Uterus (tissue), 3 donors: ENCODE measurements at regions not wholly inside any gene's neighbourhood (a gene's known extent, or its start where the extent isn't known, plus 50 kb on each side); places are given as distances from the start of the nearest gene placed in this dataset.
"Not testable (repeated sequence)": the region's sequence is repeated elsewhere in the genome, so short reads cannot be mapped to it uniquely, and the experiment has no call there.

ENCODE experiments used
- DNase-seq, 2 donors: peaks; one replicate each; pipeline ENCODE4 v3.0.0-alpha.2; 2019 to 2020
- H3K27ac ChIP-seq, 2 donors: fragments of 200-600 bp; sonication (generic); 1 replicate in 1 of 2; 2 replicates in 1 of 2; pipeline ENCODE4 v1.5.1; 2016 to 2018
- H3K27me3 ChIP-seq, 2 donors: fragments of 200-600 bp; sonication (generic); one replicate each; pipeline ENCODE4 v1.5.1; 2018 to 2019; ENCODE audit warnings: control low read depth in 1 of 2
- H3K36me3 ChIP-seq, 2 donors: fragments of 200-600 bp; sonication (generic); one replicate each; pipeline ENCODE4 v1.5.1; 2019; ENCODE audit warnings: control low read depth in 1 of 2
- H3K4me1 ChIP-seq, 2 donors: fragments of 200-600 bp; sonication (generic); one replicate each; pipeline ENCODE4 v1.5.1; 2018 to 2019; ENCODE audit warnings: control low read depth in 1 of 2
- H3K4me3 ChIP-seq, 2 donors: fragments of 200-600 bp; sonication (generic); 1 replicate in 1 of 2; 2 replicates in 1 of 2; pipeline ENCODE4 v1.5.1; 2018 to 2019; ENCODE audit warnings: mild to moderate bottlenecking in 1 of 2
- H3K9me3 ChIP-seq, 2 donors: fragments of 200-600 bp; sonication (generic); one replicate each; pipeline ENCODE4 v1.5.1; 2019; ENCODE audit warnings: control low read depth in 1 of 2
- POLR2A ChIP-seq, 2 donors: fragments of 450-650 bp; IDR thresholded peaks; one replicate each; pipeline ENCODE4 v1.6.1; 2016; ENCODE audit warnings: antibody characterized with exemption in 2 of 2, mild to moderate bottlenecking in 1 of 2, moderate library complexity in 1 of 2
- intact Hi-C: fragments of 100-400 bp; cut with DNase I; formaldehyde crosslinking; loops from one replicate; pipeline ENCODE4 v1.15.1; 2023; ENCODE audit warnings: low total_unique reads
- TF ChIP-seq, protein P1 (sequence below), 4 experiments: fragments of 200-600 bp in 2 of 4; fragments of 450-650 bp in 2 of 4; sonication (generic) in 2 of 4; IDR thresholded peaks; one replicate each; pipeline ENCODE4 v1.5.1; 2016 to 2019; ENCODE audit warnings: antibody characterized with exemption in 4 of 4, mild to moderate bottlenecking in 2 of 4, moderate library complexity in 1 of 4
- donor health status: DM: yes; HTN: yes; CAD: no.

DNA sequence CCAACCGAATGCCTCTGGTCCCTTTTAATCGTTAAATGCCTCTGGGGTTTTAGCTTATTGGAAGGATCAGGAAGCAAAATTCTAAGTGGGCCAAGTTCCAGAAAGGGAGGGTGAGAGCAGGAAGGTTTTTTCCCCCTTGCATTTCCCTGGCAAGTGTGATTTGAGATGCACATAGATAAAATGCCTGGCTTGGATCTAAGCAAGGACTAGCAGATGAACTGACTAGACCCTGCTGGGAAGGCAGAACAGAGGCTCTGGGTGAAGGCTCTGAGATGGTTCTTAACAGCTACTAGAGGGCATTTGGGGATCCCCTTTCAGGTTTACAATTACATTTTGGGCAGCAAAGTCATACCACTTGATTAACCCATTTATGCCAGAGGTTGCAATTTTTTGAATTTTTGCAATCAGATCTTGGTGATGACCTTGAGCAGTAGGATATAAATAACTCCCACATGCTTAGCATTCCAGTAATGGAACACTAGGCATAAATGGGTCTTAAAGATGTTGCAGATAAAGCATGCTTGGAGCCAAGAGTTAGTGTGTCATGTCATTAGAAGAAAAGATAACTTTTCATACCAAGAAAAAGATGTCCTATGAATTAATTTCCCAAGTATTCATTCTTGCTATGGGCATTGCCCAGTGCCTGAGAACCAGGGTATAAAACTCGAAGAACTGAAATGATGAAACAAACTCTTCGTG is 205.9 kb downstream of the SEC23IP start:
- TF ChIP-seq POLR2A (IDR thresholded peaks at IDR 0.05), result no peak
- TF ChIP-seq, protein P1, sequence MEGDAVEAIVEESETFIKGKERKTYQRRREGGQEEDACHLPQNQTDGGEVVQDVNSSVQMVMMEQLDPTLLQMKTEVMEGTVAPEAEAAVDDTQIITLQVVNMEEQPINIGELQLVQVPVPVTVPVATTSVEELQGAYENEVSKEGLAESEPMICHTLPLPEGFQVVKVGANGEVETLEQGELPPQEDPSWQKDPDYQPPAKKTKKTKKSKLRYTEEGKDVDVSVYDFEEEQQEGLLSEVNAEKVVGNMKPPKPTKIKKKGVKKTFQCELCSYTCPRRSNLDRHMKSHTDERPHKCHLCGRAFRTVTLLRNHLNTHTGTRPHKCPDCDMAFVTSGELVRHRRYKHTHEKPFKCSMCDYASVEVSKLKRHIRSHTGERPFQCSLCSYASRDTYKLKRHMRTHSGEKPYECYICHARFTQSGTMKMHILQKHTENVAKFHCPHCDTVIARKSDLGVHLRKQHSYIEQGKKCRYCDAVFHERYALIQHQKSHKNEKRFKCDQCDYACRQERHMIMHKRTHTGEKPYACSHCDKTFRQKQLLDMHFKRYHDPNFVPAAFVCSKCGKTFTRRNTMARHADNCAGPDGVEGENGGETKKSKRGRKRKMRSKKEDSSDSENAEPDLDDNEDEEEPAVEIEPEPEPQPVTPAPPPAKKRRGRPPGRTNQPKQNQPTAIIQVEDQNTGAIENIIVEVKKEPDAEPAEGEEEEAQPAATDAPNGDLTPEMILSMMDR (IDR thresholded peaks at IDR 0.05), result no peak
- no peaks in the 10 kb centered on the region for H3K27me3 ChIP-seq
- DNase-seq, result no peak
- intact Hi-C loops, result no loop called here
- no peaks in the 10 kb centered on the region for H3K9me3 ChIP-seq
- no peak overlapping the region for H3K4me3 ChIP-seq
- no peaks in the 10 kb centered on the region for H3K36me3 ChIP-seq
- H3K27ac ChIP-seq, result no peak overlapping the region
- no peaks in the 10 kb centered on the region for H3K4me1 ChIP-seq

DNA sequence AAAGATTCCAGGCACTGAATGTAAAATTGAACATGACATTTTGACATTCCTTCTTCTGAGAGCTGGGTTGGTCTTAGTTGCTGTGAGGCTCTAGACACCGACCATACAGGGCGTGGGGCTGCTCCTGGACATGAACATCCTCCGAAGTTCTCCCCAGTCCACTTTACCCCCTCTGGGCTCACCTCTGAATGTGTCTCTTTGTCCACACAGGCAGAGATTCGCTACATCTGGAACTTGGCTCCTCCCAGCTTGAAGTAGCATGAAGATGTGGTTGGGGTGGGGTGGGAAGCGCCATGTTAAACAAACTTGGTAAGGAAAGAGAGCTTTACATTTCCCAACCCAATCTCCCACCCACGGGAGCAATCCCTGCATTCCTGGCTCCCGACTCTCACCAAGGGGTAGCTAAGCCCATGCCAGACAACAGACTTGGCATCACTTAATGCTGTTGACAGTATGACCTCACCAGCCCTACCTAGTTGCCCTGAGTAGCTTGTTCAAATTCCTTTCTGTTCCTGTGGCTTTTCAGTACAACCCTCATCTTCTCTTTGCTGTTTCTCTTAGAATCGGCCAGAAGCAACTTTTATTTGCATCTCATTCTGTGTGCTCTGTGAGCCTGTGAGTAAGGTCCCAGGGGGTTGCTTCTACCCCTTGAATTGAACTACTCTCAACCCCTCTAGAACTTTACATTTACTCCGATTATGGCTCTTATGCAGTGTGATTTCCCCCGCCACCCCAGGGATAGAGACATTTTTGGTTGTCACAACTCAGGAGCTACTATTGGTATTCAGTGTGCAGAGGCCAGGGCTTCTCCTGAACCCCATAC is 211.4 kb downstream of the SEC23IP start:
- Histone ChIP-seq H3K9me3 (no peaks in the 10 kb centered on the region), H3K4me1 (no peaks in the 10 kb centered on the region), H3K36me3 (no peaks in the 10 kb centered on the region), H3K4me3 (no peak overlapping the region), H3K27ac (no peak overlapping the region), H3K27me3 (no peaks in the 10 kb centered on the region)
- no peak for DNase-seq
- intact Hi-C loops, result no loop called here
- TF ChIP-seq POLR2A (IDR thresholded peaks at IDR 0.05), result no peak
- TF ChIP-seq, protein P1 (IDR thresholded peaks at IDR 0.05), result no peak

DNA sequence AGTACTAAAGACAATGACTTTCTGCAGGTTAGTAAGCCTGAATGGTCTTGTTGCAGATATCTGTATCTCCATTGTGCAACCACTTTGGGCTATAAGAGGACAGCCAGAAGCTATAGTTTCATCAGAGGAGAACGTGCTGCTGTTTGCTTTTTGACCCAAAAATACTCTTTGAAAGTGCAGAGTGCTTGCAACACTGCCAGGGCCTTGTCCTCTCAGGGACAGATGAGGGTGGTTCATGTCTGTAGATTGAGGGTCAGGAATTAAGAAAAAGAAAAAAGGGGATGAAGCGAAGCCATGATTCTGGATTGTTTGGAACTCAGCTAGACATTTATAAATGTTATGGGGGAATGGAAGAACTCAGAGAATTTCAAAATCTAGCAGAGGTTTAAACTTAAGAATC is 212.5 kb downstream of the SEC23IP start:
- H3K27ac ChIP-seq, result no peak overlapping the region
- H3K9me3 ChIP-seq, result no peaks in the 10 kb centered on the region
- DNase-seq, result no peak
- H3K4me3 ChIP-seq, result no peak overlapping the region
- H3K27me3 ChIP-seq, result no peaks in the 10 kb centered on the region
- TF ChIP-seq, protein P1 (IDR thresholded peaks at IDR 0.05), result no peak
- no peak for TF ChIP-seq POLR2A (IDR thresholded peaks at IDR 0.05)
- intact Hi-C loops, result no loop called here
- H3K4me1 ChIP-seq, result no peaks in the 10 kb centered on the region
- H3K36me3 ChIP-seq, result no peaks in the 10 kb centered on the region

DNA sequence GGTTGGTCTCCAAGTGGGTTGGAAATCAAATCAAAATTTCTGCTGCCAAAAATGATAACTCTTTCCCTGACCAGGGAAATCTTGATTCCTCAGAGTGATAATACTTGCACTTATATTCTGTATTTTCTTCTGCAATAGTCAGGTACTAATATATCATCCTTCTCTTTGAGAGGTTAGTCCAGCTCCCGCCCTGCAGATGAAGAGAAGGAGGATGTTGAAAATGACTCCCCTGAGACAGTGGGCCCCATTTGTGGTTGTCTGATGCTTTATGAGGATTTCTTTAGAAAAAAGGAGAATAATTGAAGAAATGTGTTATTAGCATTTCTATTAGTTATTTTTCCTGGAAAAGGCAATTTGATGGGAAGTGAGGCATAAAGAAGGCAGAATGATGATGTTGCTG is 213.0 kb downstream of the SEC23IP start:
- no peak overlapping the region for H3K4me3 ChIP-seq
- DNase-seq, result no peak
- no peak overlapping the region for H3K27ac ChIP-seq
- no peaks in the 10 kb centered on the region for H3K9me3 ChIP-seq
- intact Hi-C loops, result no loop called here
- H3K27me3 ChIP-seq, result no peaks in the 10 kb centered on the region
- H3K36me3 ChIP-seq, result no peaks in the 10 kb centered on the region
- TF ChIP-seq POLR2A (IDR thresholded peaks at IDR 0.05), result no peak
- TF ChIP-seq, protein P1 (IDR thresholded peaks at IDR 0.05), result no peak
- H3K4me1 ChIP-seq, result no peaks in the 10 kb centered on the region

DNA sequence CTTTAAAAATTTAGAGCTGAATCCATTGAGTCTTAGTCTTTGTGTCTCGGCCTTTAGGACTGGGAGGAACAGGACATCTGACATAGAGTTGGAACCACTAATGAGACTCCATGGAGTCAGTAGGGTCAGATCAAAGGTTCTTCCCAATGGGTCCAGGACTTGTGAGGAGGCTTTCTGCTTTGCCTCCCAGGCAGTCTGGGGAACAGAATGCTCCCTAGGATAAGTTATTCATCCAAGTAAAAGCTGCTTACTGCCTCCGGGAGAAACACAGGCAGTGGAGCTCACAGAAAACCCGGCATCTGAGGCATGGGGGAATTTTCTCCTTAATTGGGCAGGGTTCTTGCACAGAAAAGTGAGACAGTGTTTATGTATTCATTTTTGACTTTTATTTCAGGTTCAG is 216.4 kb downstream of the SEC23IP start:
- no peaks in the 10 kb centered on the region for H3K9me3 ChIP-seq
- H3K4me3 ChIP-seq, result no peak overlapping the region
- intact Hi-C loops, result no loop called here
- no peak overlapping the region for H3K27ac ChIP-seq
- H3K4me1 ChIP-seq, result no peaks in the 10 kb centered on the region
- TF ChIP-seq, protein P1 (IDR thresholded peaks at IDR 0.05), result no peak
- no peak for TF ChIP-seq POLR2A (IDR thresholded peaks at IDR 0.05)
- no peaks in the 10 kb centered on the region for H3K36me3 ChIP-seq
- H3K27me3 ChIP-seq, result no peaks in the 10 kb centered on the region
- DNase-seq, result no peak

DNA sequence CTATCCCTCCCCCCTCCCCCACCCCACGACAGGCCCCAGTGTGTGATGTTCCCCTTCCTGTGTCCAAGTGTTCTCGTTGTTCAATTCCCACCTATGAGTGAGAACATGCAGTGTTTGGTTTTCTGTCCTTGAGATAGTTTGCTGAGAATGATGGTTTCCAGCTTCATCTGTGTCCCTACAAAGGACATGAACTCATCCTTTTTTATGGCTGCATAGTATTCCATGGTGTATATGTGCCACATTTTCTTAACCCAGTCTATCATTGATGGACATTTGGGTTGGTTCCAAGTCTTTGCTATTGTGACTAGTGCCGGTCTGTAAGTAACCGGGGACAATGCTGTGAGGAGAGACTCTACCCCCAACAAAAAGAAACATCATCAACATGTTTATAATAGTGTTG is 217.2 kb downstream of the SEC23IP start:
- H3K9me3 ChIP-seq, DNase-seq, H3K27me3 ChIP-seq, H3K4me3 ChIP-seq, H3K4me1 ChIP-seq, H3K36me3 ChIP-seq, H3K27ac ChIP-seq, intact Hi-C loops: not testable (repeated sequence)
